ENCODE measurements at regions not wholly inside any gene's neighbourhood (a gene's known extent, or its start where the extent isn't known, plus 50 kb on each side); places are given as distances from the start of the nearest gene placed in this dataset.

GRCh38 chr16:86199871-86200695 is 301.1 kb downstream of the IRF8 start:
- H3K4me3 ChIP-seq (ENCODE audit: low read depth, low read length), result no peak overlapping the region
- peak; percentile 87 for DNase-seq (ENCODE audit: low read depth)
- TF ChIP-seq CTCF (IDR thresholded peaks at IDR 0.05; ENCODE audit: insufficient read depth, low read depth, low read length), result no peak

- TF ChIP-seq CTCF (IDR thresholded peaks at IDR 0.05; ENCODE audit: insufficient read depth, low read depth, low read length), result no peak
- DNase-seq (ENCODE audit: low read depth), result no peak
- no peak overlapping the region for H3K4me3 ChIP-seq (ENCODE audit: low read depth, low read length)
Measured at GRCh38 chr16:86200722-86201121, 301.8 kb downstream of the IRF8 start.

GRCh38 chr16:86201746-86202145 is 302.8 kb downstream of the IRF8 start:
- DNase-seq (ENCODE audit: low read depth), result no peak
- no peak for TF ChIP-seq CTCF (IDR thresholded peaks at IDR 0.05; ENCODE audit: insufficient read depth, low read depth, low read length)
- no peak overlapping the region for H3K4me3 ChIP-seq (ENCODE audit: low read depth, low read length)

- no peak overlapping the region for H3K4me3 ChIP-seq (ENCODE audit: low read depth, low read length)
- TF ChIP-seq CTCF (IDR thresholded peaks at IDR 0.05; ENCODE audit: insufficient read depth, low read depth, low read length), result no peak
- no peak for DNase-seq (ENCODE audit: low read depth)
Measured at GRCh38 chr16:86202267-86202666, 303.3 kb downstream of the IRF8 start.

GRCh38 chr16:86202760-86203426 is 303.9 kb downstream of the IRF8 start:
- H3K4me3 ChIP-seq (ENCODE audit: low read depth, low read length), result no peak overlapping the region
- TF ChIP-seq CTCF (IDR thresholded peaks at IDR 0.05; ENCODE audit: insufficient read depth, low read depth, low read length), result no peak
- no peak for DNase-seq (ENCODE audit: low read depth)

GRCh38 chr16:86203557-86204275 is 304.8 kb downstream of the IRF8 start:
- DNase-seq (ENCODE audit: low read depth), result no peak
- TF ChIP-seq CTCF (IDR thresholded peaks at IDR 0.05; ENCODE audit: insufficient read depth, low read depth, low read length), result no peak
- H3K4me3 ChIP-seq (ENCODE audit: low read depth, low read length), result no peak overlapping the region

All from fibroblast of villous mesenchyme (primary cell).